Globus pallidus (tissue), 1 donor: ENCODE measurements at regions not wholly inside any gene's neighbourhood (a gene's known extent, or its start where the extent isn't known, plus 50 kb on each side); places are given as distances from the start of the nearest gene placed in this dataset.
"Not testable (repeated sequence)": the region's sequence is repeated elsewhere in the genome, so short reads cannot be mapped to it uniquely, and the experiment has no call there.

ENCODE experiments used
- DNase-seq: peaks from one replicate; pipeline ENCODE4 v3.0.0-alpha.2; 2015; ENCODE audit warnings: low spot score

DNA sequence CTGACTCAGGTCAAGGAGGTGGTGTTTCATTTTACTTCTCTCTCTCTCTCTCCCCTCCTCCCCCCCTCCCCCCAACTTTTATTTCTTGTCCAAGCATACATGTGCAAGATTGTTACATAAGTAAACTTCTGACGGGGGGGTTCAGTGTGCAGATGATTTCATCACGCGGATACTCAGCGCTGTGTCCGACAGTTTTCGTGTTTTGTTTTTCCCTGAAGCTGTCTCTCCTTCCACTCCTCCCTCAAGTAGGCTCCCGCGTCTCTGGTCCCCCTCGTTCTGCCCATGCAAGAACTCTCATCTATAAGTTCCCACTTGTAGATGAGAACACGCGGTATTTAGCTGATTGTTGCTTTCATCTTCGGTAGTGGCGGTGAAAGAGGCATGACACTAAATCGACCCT lies 111.0 kb upstream of the ANKRD30BL start:
- no peak for DNase-seq

GRCh38 chr2:132273585-132273984 lies 111.8 kb upstream of the ANKRD30BL start:
- not testable (repeated sequence) for DNase-seq

GRCh38 chr2:132274000-132274399 lies 112.2 kb upstream of the ANKRD30BL start:
- DNase-seq, result no peak

DNA sequence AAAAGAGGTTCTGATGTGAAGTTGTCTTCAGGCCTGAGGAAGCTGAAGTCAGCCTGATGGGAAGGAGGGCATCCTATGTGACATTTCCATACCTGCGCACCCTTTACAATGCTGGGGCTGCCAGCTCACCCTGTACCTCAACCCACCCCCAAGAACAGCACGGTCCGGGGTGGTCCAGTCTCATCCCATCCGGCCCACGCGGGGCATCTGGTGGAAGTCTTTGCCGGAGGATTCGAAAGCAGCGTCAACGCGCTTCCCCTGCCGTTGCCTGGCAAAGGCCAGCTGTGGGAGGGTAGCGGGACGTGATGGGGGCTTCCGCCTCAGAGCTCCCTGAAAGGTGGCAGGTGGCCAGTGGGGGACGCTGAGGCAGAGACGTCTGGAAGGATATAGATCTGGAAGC lies 113.6 kb upstream of the ANKRD30BL start:
- DNase-seq, result no peak

DNA sequence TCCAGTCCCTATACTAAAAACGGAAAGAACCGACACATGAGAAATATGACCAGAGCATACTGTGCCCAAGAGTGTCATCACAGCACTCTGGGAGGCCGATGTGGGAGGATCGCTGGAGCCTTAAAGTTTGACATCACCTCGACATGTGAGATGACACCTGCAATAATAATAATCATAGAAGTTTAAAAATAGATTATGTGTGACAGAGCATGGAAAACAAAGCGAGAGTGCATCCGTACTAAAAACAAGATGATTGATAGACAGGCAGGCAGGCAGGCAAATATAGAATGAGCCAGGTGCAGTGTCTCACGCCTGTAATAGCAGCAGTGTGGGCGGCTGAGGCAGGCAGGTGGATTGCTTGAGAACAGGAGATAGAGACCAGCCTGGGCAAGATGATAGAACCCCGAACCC lies 114.8 kb upstream of the ANKRD30BL start:
- no peak for DNase-seq

GRCh38 chr2:132278267-132278666 lies 116.5 kb upstream of the ANKRD30BL start:
- DNase-seq, result no peak

DNA sequence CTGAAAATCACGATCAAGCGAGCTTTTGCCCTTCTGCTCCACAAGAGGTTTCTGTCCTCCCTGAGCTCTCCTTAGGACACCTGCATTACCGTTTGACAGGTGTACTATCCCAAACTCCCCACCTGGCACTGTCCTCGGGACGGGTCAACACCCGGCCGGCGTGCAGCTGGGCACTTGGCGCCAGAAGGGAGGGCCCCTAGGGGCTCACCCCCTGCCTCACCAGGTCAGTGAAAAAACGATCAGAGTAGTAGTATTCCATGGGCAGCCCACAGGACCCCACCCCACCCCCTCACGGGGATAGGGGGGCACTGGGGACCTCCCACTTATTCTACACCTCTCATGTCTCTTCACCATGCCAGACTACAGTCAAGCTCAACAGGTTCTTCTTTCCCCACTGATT lies 117.6 kb upstream of the ANKRD30BL start:
- DNase-seq, result no peak

GRCh38 chr2:132279930-132280615 lies 118.3 kb upstream of the ANKRD30BL start:
- DNase-seq, result no peak

GRCh38 chr2:132280912-132281311 lies 119.2 kb upstream of the ANKRD30BL start:
- DNase-seq, result no peak

GRCh38 chr2:132282104-132282503 lies 120.4 kb upstream of the ANKRD30BL start:
- not testable (repeated sequence) for DNase-seq

DNA sequence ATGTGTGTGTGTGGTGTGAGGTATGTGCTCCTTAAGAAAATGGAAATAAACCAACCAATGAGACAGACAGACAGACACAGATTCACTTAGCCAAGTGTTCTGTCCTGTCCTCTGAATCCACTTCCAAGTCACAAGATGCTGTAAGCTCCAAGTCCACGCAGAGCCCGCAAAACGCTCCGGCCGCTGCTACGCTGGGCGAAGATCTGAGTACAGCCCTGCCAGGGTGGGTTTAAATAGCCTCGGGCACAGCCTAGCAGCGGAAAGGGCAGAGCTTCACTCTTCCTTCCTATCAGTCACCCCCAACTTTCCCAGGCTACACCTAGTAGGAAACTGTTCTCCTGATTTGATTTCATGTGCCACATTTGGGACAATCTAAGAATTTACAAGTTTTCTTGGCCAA lies 121.2 kb upstream of the ANKRD30BL start:
- DNase-seq, result no peak

GRCh38 chr2:132286289-132286911 lies 124.6 kb upstream of the ANKRD30BL start:
- not testable (repeated sequence) for DNase-seq

DNA sequence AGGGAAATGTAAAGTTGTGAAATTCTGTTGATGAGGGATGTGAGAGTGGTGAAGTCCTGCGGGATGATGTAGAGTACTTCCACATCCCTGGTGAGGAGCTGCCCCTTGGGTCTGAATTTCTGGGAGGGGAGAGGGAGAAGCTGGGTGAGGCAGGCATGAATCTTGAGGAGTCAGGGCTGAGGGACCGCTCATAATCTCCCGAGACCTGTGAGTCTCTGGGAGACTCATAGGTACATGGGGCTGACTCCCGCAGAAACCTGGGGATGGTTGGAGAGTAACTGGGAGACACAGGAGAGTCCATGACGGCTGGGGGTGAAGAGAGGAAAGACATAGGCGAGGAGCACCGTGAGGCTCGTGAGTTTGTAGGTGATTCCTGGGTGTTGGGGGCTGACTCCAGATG lies 126.2 kb upstream of the ANKRD30BL start:
- not testable (repeated sequence) for DNase-seq

GRCh38 chr2:132289138-132289537 lies 127.4 kb upstream of the ANKRD30BL start:
- DNase-seq, result not testable (repeated sequence)

DNA sequence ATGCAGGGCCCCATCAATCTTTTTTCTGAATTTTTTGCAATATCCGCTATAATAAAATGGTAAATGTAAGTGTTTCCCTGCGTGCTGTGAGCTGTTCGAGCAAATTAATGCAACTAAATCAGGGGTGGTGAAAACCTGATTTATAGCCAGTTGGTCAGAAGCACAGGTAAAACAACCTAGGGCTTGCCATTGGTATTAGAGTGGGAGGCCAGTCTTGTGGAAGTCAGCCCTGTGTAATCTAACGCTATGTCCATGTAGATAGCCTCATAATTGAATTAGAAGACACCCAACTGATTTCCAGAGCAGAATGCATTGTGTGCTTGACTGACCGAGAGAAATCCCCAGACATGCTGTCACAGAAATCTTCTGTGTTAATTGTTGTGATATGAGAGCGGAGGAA lies 126.8 kb upstream of the GPR39 start:
- not testable (repeated sequence) for DNase-seq

GRCh38 chr2:132300592-132301378 lies 115.8 kb upstream of the GPR39 start:
- DNase-seq, result not testable (repeated sequence)

DNA sequence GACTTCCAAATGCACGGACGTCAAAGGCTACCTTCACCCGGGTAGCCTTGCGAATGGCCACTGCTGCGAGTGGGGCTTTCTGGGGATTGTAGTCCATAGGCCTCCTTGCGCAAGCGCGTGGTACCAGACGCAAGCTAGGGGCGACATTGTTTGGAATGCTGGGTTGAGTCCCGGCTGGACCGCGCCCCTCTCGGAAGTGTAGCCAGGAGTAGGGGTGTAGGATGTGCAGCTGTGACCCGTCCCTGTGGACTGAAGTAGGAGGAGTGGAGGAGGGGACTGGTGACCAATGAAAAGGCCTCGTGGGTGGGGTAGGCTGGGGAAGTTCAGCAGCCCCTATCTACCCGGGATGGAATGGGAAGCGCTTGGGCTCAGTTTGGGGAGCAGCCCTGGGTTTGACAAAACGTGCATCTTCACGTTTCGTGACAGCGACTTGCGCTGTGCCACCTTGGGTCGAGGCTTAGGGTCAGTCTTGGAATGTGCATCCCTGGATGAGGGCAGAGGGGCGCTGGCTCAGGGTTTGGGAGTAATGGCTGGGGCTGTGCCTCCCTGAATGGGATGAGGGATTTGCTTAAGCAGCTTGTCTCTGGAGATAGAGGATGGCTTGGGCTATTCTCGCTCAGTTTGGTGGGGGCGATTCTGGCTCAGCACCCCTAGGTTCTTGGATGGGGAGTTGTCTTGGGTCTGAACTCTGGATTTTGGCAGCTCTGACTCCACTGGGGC lies 111.8 kb upstream of the GPR39 start:
- peak; percentile 85 for DNase-seq

DNA sequence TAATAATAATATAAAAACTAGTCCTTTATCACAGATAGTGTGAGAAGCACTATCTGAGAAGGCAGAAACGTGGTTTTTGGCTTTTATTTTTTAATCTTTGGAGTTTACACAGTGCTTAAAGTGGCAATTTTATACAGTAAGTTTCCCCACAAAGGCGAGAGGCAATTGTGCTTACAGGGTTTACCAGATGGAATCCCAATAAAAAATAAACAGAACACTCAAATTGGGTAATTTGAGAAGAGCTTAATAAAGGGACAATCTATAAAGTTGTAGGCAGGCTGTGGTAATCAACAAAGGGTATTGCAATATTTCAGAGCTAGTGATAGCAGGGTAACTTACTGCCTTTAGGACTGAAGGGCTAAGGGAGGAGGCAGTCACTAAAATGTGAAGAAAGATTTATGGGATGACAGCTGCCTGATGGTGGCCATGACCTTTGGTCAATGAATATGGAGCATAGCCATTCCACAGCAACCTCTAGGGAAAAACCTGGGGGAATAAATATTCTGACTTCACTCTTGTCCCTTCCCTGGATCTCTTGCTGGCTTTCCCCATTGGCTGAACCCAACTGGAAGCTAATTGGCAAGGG lies 108.9 kb upstream of the GPR39 start:
- DNase-seq, result not testable (repeated sequence)

DNA sequence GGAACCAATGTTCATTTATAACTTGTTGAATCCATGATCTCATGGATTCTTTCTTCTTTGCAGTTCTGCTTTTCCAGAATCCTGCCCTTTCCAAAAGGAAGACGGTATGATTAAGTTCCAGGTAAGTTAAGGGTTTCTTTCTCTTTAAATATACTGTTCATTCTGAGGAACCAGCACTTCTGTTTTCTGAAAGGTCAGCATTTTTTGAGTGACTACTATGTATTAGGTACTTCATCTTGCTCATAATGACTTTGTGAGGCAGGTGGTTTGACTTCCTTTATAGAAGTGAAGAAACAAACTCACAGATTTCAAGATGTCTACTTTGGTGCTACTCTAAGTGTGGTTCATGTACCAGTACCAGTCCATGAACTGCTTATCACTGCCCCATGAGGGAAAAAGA lies 107.4 kb upstream of the GPR39 start:
- DNase-seq, result not testable (repeated sequence)

- DNase-seq, result not testable (repeated sequence)
Observed at GRCh38 chr2:132315546-132315945, 101.1 kb upstream of the GPR39 start.

GRCh38 chr2:132317026-132317680 lies 99.5 kb upstream of the GPR39 start:
- not testable (repeated sequence) for DNase-seq
